Neural cell (in vitro differentiated cells): ENCODE measurements at regions not wholly inside any gene's neighbourhood (a gene's known extent, or its start where the extent isn't known, plus 50 kb on each side); places are given as distances from the start of the nearest gene placed in this dataset.

ENCODE experiments used
- H2AFZ ChIP-seq: fragments of 200-600, 300-800 bp; sonication (generic), shearing (Covaris generic); 2 replicates; pipeline ENCODE4 v1.6.0; 2014; ENCODE audit warnings: low read depth, mild to moderate bottlenecking, antibody characterized with exemption, low read length, moderate library complexity
- H3F3A ChIP-seq: fragments of 200-600 bp; shearing (Covaris generic); 2 replicates; pipeline ENCODE4 v1.6.1; 2016; ENCODE audit warnings: mild to moderate bottlenecking, moderate library complexity, mixed read lengths, antibody characterized with exemption, low read length; ENCODE audit not compliant: insufficient read depth, poor library complexity, severe bottlenecking
- H3K27ac ChIP-seq: fragments of 200-600, 300-800 bp; sonication (generic), shearing (Covaris generic); 2 replicates; pipeline ENCODE4 v1.5.1; 2014; ENCODE audit warnings: mild to moderate bottlenecking, low read length, moderate library complexity
- H3K27me3 ChIP-seq: fragments of 300-800, 200-600 bp; sonication (generic), shearing (Covaris generic); 2 replicates; pipeline ENCODE4 v1.6.0; 2014; ENCODE audit warnings: mild to moderate bottlenecking, low read depth, low read length, moderate library complexity; ENCODE audit not compliant: insufficient read depth
- H3K36me3 ChIP-seq: fragments of 300-800, 200-600 bp; sonication (generic), shearing (Covaris generic); 2 replicates; pipeline ENCODE4 v1.5.1; 2014; ENCODE audit warnings: mild to moderate bottlenecking, antibody characterized with exemption, low read length, moderate library complexity; ENCODE audit not compliant: insufficient read depth
- H3K4me2 ChIP-seq: fragments of 300-800, 200-600 bp; sonication (generic), shearing (Covaris generic); 2 replicates; pipeline ENCODE4 v1.6.0; 2014; ENCODE audit warnings: mild to moderate bottlenecking, low read length
- H3K4me3 ChIP-seq: fragments of 300-800, 200-600 bp; sonication (generic), shearing (Covaris generic); 2 replicates; pipeline ENCODE4 v1.5.1; 2014; ENCODE audit warnings: mild to moderate bottlenecking, low read length, moderate library complexity
- H3K79me2 ChIP-seq: fragments of 200-600 bp; shearing (Covaris generic); replicated peaks from 2 replicates; pipeline ENCODE4 v1.6.0; 2014; ENCODE audit warnings: mild to moderate bottlenecking, low read length, moderate library complexity; ENCODE audit not compliant: insufficient read depth
- H3K9ac ChIP-seq: fragments of 300-800, 200-600 bp; sonication (generic), shearing (Covaris generic); 2 replicates; pipeline ENCODE4 v1.6.1; 2016; ENCODE audit warnings: mild to moderate bottlenecking, low read length, mixed read lengths
- H3K9me2 ChIP-seq: fragments of 200-600 bp; shearing (Covaris generic); 2 replicates; pipeline ENCODE4 v1.6.1; 2016; ENCODE audit warnings: mild to moderate bottlenecking, low read length, mixed read lengths; ENCODE audit not compliant: insufficient read depth
- H3K9me3 ChIP-seq: fragments of 200-600, 300-800 bp; sonication (generic), shearing (Covaris generic); 2 replicates; pipeline ENCODE4 v1.6.1; 2016; ENCODE audit warnings: mild to moderate bottlenecking, mixed run types, low read length, moderate library complexity, mixed read lengths
- H4K20me1 ChIP-seq: fragments of 200-600 bp; shearing (Covaris generic); 2 replicates; pipeline ENCODE4 v1.6.1; 2016; ENCODE audit warnings: mild to moderate bottlenecking, mixed run types; ENCODE audit not compliant: insufficient read depth
- CTCF ChIP-seq: fragments of 450-650 bp; IDR thresholded peaks from 2 replicates; pipeline ENCODE4 v1.5.1; 2014; ENCODE audit warnings: antibody characterized with exemption, mild to moderate bottlenecking, moderate library complexity; ENCODE audit not compliant: poor library complexity, severe bottlenecking
- EP300 ChIP-seq: fragments of 450-650 bp; conservative IDR thresholded peaks from 2 replicates; pipeline ENCODE4 v1.6.1; 2014; ENCODE audit warnings: antibody characterized with exemption, mild to moderate bottlenecking, moderate library complexity; ENCODE audit not compliant: poor library complexity, severe bottlenecking
- EZH2 ChIP-seq: fragments of 200-600, 300-800 bp; shearing (Covaris generic), sonication (generic); IDR thresholded peaks from 2 replicates; pipeline ENCODE4 v1.6.1; 2014; ENCODE audit warnings: antibody characterized with exemption, low read length, borderline replicate concordance, mild to moderate bottlenecking; ENCODE audit not compliant: insufficient read depth, poor library complexity, severe bottlenecking
- MXI1 ChIP-seq: fragments of 450-650 bp; conservative IDR thresholded peaks from 2 replicates; pipeline ENCODE4 v1.6.1; 2014; ENCODE audit warnings: antibody characterized with exemption, mild to moderate bottlenecking; ENCODE audit not compliant: poor library complexity, severe bottlenecking
- POLR2AphosphoS5 ChIP-seq: IDR thresholded peaks from 2 replicates; pipeline ENCODE4 v1.6.1; 2012
- RAD21 ChIP-seq: fragments of 450-650 bp; conservative IDR thresholded peaks from 2 replicates; pipeline ENCODE4 v1.6.1; 2014; ENCODE audit warnings: antibody characterized with exemption, mild to moderate bottlenecking, moderate library complexity
- REST ChIP-seq: IDR thresholded peaks from 2 replicates; pipeline ENCODE4 v1.6.1; 2012; ENCODE audit warnings: borderline replicate concordance
- SMC3 ChIP-seq: fragments of 450-650 bp; conservative IDR thresholded peaks from 2 replicates; pipeline ENCODE4 v1.6.1; 2014; ENCODE audit warnings: antibody characterized with exemption, mild to moderate bottlenecking, moderate library complexity; ENCODE audit not compliant: poor library complexity
- TAF1 ChIP-seq: IDR thresholded peaks from 2 replicates; pipeline ENCODE4 v1.6.1; 2012; ENCODE audit warnings: low read depth

GRCh38 chr2:225842939-225843338, 443.4 kb downstream of the NYAP2 start:
- Histone ChIP-seq H3K9me3 (no peaks in the 10 kb centered on the region), H4K20me1 (no peaks in the 10 kb centered on the region), H3K4me3 (no peak overlapping the region), H3F3A (no peaks in the 10 kb centered on the region), H3K36me3 (no peaks in the 10 kb centered on the region), H3K27ac (no peak overlapping the region), H3K9me2 (no peaks in the 10 kb centered on the region), H2AFZ (no peak overlapping the region), H3K79me2 (no peaks in the 10 kb centered on the region), H3K27me3 (no peaks in the 10 kb centered on the region), H3K4me2 (no peak overlapping the region), H3K9ac (no peak overlapping the region)
- TF ChIP-seq EZH2 (no peak), TAF1 (no peak), REST (no peak), EP300 (no peak), RAD21 (no peak), SMC3 (no peak), CTCF (no peak), POLR2AphosphoS5 (no peak), MXI1 (no peak)

- TF ChIP-seq MXI1 (no peak), RAD21 (no peak), REST (no peak)
- no peak overlapping the region for H3K27ac ChIP-seq
- no peak overlapping the region for H3K4me2 ChIP-seq
- no peaks in the 10 kb centered on the region for H3K36me3 ChIP-seq
- no peaks in the 10 kb centered on the region for H3K9me3 ChIP-seq
- no peaks in the 10 kb centered on the region for H3K79me2 ChIP-seq
- H3K27me3 ChIP-seq, result no peaks in the 10 kb centered on the region
- no peaks in the 10 kb centered on the region for H3K9me2 ChIP-seq
- H2AFZ ChIP-seq, result no peak overlapping the region
- H3K4me3 ChIP-seq, result no peak overlapping the region
- no peaks in the 10 kb centered on the region for H4K20me1 ChIP-seq
- no peaks in the 10 kb centered on the region for H3F3A ChIP-seq
- H3K9ac ChIP-seq, result no peak overlapping the region
Observed at GRCh38 chr2:225841314-225841713, 441.8 kb downstream of the NYAP2 start.
